HG02943 (cell line): ENCODE measurements at regions not wholly inside any gene's neighbourhood (a gene's known extent, or its start where the extent isn't known, plus 50 kb on each side); places are given as distances from the start of the nearest gene placed in this dataset.

Source experiments
- ATAC-seq: cut with Tn5 transposase; IDR thresholded peaks from one replicate; pipeline ENCODE4 v1.9.1; 2021; ENCODE audit warnings: mild to moderate bottlenecking, low read depth, moderate library complexity; ENCODE audit not compliant: unreplicated experiment

- no peak for ATAC-seq
These were observed 62.4 kb upstream of the TOPAZ1 start for GRCh38 chr3:44179246-44179645.

- no peak for ATAC-seq
These were observed 57.2 kb upstream of the TOPAZ1 start for GRCh38 chr3:44184319-44184953.

- no peak for ATAC-seq
These were observed 56.2 kb upstream of the TOPAZ1 start for GRCh38 chr3:44185396-44185915.

- ATAC-seq = no peak
These were observed 55.5 kb upstream of the TOPAZ1 start for GRCh38 chr3:44186111-44186672.

- ATAC-seq = no peak
These were observed 55.0 kb upstream of the TOPAZ1 start for GRCh38 chr3:44186712-44187111.
